Activated CD8-positive, alpha-beta memory T cell treated with anti-CD3 and anti-CD28 coated beads for 36 hours (primary cell): ENCODE measurements at regions not wholly inside any gene's neighbourhood (a gene's known extent, or its start where the extent isn't known, plus 50 kb on each side); places are given as distances from the start of the nearest gene placed in this dataset.
"Not testable (repeated sequence)": the region's sequence is repeated elsewhere in the genome, so short reads cannot be mapped to it uniquely, and the experiment has no call there.

Source experiments
- CTCF ChIA-PET: fragments of 350-600 bp; sonication (Branson Sonifier 250); formaldehyde crosslinking; loops from one replicate; lab custom pipeline; 2021; ENCODE audit warnings: antibody characterized with exemption; lab: Charles Lee
- POLR2A ChIA-PET: fragments of 350-600 bp; sonication (Branson Sonifier 250); formaldehyde crosslinking; loops from one replicate; lab custom pipeline; 2021; ENCODE audit warnings: antibody characterized with exemption; lab: Charles Lee

DNA sequence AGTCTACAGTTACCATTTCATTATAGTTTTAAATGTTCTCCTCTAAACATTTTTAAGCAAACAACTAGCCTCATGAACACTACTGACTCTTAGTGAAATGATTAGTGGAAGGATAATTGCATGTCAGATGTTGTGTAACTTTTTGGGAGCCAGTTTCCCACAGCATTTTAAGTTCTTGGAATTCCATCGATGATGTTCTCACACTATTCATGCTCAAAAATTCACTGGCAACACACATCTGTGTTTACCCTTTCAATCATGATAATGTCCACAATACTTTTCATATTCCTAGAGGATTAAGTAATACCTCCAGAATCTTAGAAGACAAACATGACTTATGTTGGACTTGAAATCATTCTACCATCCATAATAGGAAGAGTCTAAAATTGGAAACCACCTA, 678.1 kb upstream of the ID4 start:
- ChIA-PET POLR2A (no interaction called here), CTCF (no interaction called here)

DNA sequence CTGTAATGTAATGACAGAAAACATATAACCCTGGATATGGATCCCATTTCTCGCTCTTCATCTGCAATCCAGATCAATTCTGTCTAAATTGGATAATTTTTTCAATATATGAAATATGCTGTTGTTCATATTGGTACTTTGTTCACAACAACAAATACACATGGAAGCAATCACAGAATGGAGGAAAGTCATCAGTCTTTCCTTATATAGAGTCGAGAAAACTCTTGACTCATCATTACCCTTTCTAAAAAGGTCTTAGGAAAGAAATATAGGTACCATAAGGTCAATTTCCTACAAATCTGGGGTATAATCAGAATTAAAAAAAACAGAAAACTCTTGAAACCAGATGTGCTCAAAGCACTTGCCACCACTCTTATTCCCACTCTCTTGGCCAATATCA, 677.6 kb upstream of the ID4 start:
- ChIA-PET POLR2A (no interaction called here), CTCF (no interaction called here)

DNA sequence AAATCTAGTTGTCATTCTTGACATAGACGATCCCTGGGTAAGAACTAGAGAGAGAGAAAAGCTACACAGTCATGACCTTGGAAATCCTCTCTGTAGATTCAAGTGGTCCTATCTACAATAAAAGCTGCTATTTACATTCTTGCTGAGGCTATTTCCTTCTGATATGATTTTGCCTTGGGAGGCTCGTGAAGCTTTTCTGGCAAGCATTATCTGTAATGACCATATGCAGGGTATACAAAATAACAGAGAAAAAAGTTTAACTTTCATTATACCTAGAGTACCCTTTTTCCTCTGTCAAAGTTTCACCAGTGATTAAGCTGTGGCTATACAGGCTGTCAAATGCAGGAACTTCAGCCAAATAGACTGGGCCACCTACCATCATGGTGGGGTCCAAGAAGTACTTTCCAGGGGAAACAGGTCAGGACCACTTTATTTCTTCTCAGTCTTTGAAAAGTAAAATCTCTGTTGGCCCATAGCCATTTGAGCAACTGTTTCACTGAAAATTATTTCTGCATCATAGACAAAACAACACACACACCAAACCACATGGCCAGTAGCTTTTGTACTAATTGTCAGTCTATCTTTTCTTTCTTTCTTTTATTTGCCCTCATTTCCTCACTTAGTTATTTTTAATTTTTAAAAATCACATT, 677.0 kb upstream of the ID4 start:
- POLR2A ChIA-PET, result no interaction called here
- CTCF ChIA-PET, result no interaction called here

DNA sequence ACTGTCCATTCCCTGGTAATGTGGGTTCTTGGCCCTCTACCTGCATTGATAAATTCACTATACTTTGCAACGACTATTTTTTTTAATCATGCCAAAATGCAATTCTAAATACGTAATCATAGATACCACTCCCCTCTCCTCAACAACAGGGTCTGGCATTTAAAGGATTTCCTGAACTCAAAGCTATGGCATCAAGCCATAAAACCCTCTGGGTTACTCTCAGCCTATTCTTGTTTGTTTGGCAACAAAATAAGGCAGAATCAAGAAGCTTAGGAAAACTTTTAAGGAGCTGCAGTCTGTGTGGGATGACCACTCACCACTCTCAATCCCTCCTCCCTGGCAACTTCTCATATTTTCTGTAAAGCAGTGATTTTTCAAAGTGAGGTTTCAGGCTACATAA, 669.9 kb upstream of the ID4 start:
- POLR2A ChIA-PET, result no interaction called here
- CTCF ChIA-PET, result no interaction called here

DNA sequence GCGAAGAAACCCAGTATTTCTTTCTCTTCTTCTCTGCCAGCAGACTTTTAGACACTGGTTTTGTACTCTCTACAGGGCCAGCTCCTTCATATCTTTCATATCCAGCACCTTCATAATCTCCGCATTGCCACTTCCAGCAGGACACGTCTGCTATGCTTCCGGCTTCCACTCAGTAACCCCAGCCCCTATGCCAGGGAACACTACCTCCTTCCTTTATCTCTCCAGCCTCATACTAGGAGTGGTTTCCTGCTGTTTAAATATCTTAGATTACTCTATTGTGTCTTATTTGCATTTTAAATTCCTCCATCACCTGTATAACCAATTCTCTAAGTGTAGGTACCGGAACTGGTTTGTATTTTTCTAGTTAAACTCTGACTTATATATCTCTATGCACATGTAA, 667.8 kb upstream of the ID4 start:
- ChIA-PET POLR2A (no interaction called here), CTCF (no interaction called here)

DNA sequence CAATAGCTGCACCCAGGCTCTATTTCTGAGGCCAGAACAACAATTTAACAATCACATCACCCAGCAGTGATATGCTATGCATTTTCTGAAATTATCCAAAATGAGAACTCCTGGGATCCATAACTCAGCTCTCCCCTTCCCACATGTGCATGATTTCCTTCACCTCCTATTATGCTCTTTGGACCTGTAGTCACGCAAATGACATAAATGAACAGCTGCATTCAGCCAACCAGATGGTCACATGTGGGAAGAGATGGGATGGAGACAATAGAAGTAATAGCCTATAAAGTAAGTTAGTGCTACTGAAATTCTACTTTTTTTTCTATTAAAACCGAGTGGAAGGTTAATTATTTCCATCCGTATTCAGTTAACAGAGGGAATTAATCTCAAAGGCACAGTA, 662.1 kb upstream of the ID4 start:
- CTCF ChIA-PET, result no interaction called here

DNA sequence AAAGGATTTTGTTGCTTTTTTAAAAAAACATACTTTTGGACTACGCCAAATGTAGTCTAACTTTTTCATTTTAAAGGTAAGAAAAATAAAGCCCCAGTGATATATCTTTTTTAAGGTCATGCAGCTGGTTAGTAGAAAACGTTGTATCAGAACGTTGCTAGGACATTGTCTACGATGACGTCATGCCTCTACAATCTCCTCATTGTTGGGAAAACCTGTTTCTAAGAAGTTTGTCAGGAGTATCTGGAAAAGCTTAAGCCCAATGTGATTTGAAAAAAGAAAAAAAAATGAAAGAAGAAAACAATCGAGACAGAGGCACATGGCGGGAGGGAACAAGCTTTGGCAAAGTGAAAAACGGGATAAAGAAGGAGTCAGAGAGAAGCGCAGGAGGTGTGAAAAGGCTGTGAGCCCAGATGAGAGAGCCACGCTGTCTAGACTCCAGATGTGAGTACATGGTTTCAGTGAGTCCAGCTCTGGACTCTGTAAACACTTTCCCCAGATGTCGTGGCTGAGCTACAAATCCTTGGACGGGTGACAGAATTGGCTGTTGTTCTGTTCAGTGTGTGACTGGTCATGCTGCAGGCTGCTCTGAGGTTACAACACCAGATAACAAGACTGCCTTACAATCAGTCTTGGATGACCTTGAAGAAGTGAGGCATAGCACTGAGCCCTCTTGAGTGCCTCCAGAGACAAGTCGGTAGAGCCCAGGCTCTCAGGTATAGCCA, 656.7 kb upstream of the ID4 start:
- POLR2A ChIA-PET, result no interaction called here
- CTCF ChIA-PET, result no interaction called here

More for the DNA sequence above, 662.1 kb upstream of the ID4 start:
- POLR2A ChIA-PET, result no interaction called here

DNA sequence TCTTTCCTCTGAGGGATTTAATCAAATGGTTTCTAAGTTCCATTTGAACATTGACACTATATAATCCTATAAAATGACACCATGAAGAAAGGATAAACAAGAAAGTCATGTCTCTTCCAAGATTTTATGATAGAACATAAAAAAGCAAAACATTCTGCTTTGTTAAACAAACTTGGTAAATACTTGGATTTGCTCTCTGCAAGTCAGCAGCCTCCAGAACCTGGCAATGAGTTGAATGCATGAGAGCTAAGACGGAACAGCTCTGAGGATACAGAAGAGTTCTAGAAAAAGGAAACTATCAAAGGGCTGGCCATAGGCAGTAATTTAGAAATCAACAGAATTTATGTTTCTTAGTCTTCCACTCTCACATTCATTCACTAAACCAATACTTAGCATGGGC, 656.0 kb upstream of the ID4 start:
- ChIA-PET POLR2A (no interaction called here), CTCF (no interaction called here)

DNA sequence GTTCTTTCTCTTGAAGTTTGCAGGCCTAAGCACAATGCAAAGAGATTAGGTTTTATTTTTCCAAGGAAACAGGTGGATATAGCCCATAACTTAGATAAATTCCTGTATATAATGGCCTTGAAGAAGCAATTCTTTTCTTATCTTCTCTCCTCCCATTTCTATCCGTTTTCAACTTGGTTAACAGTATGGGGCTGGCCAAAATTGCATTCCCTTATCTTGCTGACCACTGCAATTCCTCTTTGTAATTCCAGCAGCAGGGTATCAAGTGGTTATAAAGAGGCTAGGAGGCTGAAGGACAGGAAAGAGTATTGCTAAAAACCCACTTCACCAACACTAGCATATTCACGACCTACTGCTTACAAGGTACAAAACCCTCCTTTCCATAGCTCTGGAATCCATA, 643.5 kb upstream of the ID4 start:
- POLR2A ChIA-PET, result no interaction called here
- CTCF ChIA-PET, result no interaction called here

DNA sequence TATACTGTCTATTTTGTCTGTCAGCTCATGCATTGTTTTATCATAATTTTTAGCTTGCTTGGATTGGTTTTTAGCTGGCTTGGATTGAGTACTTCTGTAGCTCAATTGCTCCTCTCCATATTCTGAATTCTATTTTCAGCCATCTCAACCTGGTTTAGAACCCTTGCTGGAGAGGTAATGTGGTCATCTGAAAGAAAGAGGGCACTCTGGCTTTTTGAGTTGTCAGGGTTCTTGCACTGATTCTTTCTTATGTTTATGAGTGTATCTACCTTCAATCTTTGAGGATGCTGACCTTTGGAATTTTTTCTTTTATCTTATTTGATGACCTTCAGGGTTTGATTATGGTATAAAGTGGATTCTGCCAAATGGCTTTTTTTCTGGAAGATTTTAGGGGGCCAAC, 632.7 kb upstream of the ID4 start:
- ChIA-PET POLR2A (no interaction called here), CTCF (no interaction called here)

DNA sequence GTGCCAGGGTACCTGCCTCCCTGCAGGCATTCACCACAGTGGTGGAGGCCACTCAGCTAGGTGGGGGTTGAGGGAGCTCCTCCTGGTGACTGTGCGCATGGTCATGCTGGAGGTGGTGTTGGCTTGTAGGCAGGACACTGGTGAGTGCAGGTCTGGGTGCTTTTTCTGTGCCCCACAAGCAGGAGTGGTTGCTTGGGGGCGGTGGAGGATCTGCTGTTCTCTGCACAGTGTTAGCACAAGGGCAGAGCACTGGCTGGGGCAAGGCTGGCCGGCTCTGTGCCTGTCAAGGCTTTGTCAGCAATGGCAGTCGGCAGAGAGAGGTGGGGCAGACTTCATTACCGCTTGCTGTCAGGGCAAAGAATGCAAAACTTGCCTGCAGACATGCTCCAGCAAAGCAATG, 632.1 kb upstream of the ID4 start:
- ChIA-PET POLR2A (no interaction called here), CTCF (no interaction called here)

DNA sequence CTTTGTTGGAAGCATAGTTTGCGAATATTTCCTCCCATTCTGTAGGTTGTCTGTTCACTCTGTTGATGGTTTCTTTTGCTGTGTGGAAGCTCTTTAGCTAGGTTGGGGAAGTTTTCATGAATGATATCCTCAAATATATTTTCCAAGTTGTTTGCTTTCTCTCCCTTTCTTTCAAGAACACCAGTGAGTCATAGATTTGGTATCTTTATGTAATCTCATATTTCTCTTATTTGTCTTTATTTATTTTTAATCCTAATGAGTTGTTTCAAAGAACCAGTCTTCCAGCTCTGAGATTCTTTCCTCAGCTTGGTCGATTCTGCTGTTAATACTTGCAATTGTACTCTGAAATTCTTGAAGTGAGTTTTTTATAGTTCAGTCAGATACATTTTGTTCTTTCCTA, 628.0 kb upstream of the ID4 start:
- ChIA-PET CTCF (no interaction called here), POLR2A (no interaction called here)

DNA sequence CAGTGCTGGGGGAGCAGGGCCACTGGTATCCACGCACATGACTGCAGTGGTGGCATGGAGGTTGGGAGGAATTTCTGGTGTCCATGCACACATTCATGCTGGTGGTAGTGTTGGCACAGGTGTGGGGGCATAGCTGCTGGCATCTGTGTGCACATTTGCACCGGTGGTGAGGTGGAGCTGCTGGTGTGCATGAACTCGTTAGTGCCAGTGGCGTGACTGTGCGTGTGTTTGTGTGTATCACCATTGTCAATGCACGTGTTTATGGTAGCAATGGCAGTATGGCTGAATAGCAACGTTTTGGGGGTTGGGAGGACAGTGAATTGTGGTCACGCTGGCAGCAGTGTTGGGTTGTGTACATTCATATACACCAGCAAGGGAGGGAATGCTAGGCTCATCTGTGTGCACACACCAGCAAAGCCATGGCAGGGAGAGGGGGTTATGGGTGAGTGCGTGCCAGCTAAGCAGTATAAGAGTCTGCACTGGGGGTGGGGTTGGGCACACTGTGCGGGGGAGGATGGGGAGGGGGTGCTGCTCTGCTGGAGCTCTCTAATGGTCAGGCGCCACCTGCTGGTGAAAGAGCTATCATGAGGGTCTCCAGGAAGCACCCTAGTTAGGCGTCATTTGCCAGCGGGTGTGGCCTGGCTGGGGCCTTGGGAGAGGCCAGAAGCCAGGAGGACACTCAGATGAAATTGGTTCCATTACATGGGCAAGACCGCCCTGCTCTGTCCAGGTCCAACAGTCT, 626.1 kb upstream of the ID4 start:
- CTCF ChIA-PET, result interaction anchor here (0.6 kb wide), 1 partner anchor 17 kb away, joined by 3 read pairs; no protein-coding TSS in a partner anchor
- POLR2A ChIA-PET, result no interaction called here

DNA sequence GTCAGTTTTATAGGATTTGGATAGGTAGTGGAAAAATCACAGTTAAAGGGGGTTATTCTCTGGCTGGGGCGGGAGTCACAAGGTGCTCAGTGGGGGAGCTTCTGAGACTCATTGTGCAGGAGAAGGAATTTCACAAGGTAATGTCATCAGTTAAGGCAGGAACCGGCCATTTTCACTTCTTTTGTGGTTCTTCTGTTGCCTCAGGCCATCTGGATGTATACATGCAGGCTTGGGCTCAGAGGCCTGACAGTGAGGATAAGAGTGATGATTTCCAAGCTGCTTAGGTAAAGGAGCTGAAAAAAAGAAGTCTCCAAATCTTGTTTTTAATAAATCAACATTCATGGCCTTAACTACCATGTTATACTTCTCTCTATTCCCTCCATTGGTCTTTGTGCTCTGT, 622.9 kb upstream of the ID4 start:
- POLR2A ChIA-PET, result no interaction called here
- CTCF ChIA-PET, result no interaction called here

DNA sequence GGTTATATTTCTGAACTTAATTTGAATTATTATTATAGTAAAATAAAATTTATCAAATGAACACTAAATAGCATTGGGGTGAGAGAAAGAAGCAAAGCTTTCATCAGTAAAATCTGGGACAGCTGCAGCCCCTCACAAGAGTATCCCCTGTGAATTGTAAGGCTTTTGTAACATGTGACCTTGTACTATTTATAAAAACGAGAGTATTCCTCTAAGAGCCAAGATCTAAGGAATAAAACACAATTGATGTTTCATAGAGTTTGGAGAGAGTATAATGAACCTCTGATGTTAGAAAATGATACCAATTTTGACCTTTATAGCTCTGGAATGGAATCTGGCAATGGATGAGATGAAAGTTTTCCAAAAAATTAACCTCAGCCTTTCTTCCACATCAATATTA, 617.2 kb upstream of the ID4 start:
- CTCF ChIA-PET, result no interaction called here
- POLR2A ChIA-PET, result no interaction called here

DNA sequence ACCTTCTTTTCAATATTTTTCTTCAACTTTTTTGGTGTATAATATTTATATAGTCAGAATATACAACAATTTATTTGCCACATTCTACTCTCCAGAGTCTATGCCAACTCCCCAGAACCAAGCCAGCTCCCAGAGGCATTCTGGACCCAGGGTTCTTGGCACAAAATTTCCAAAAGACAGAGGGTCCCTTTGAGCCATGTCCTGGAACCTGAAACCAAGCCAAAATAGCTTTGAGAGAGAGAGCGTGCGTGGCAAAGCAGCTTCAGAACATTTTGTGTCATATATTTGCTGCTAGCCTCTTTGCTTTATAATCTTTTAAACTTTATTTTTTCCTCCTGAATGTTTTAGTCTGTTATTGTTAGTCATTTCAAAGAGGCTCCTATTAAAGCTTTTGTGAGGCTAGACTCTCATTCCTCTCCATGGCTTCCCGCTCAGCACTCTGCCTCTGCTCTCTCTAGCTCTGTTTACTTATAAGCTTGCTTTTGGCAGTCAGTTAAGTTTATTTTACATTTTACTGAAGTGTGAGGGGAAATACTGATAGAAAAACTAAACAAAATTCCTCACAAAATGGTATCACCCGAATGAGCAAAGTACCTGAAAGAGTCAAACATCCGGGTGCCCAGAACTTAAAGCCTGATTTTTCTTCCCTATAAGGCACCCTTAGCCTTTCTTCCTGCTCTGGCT, 605.1 kb upstream of the ID4 start:
- POLR2A ChIA-PET, result no interaction called here
- CTCF ChIA-PET, result no interaction called here

DNA sequence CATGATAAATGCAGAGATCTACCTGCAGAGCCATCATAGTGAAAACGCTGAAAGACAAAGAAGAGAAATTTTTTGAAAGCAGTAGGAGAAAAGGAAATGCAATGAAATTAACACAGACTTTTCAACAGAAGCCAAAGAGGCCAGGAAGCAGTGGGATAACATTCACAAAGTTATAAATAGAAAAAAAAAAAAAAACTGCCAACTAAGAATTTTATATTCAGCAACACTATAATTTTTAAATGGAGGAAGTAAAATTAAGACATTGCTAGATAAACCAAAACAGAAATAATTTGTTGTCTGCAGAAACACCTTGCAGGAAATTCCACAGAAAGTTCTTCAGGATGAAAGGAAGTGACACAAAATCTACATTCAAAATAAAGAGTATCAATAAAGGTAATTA, 591.5 kb upstream of the ID4 start:
- POLR2A ChIA-PET, result no interaction called here

DNA sequence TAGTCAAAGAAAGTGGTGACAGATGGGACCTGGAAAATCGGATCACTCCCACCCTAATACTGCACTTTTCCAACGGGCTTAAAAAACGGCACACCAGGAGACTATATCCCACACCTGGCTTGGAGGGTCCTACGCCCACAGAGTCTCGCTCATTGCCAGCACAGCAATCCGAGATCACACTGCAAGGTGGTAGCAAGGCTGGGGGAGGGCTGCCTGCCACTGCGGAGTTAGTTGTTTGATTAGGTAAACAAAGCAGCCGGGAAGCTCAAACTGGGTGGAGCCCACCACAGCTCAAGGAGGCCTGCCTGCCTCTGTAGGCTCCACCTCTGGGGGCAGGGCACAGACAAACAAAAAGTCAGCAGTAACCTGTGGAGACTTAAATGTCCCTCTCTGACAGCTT, 590.0 kb upstream of the ID4 start:
- POLR2A ChIA-PET, CTCF ChIA-PET: not testable (repeated sequence)

More for the DNA sequence above, 591.5 kb upstream of the ID4 start:
- CTCF ChIA-PET, result interaction anchor here (0.6 kb wide), 1 partner anchor 668 kb away, joined by 3 read pairs; no protein-coding TSS in a partner anchor

DNA sequence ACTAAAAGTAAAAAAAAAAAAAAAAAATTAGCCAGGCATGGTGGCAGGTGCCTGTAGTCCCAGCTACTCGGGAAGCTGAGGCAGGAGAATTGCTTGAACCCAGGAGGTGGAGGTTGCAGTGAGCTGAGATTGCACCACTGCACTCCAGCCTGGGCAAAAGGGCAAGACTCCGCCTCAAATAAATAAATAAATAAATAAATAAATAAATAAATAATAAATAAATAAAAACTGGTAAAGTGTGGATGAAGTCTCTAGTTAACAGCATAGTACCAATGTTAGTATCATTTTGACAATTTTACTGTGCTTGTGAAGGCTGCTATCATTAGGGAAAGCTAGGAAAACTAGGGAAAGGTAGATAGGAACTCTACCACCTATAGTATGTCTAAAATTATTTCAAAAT, 581.0 kb upstream of the ID4 start:
- POLR2A ChIA-PET, result interaction anchor here (0.7 kb wide), 1 partner anchor 332 kb away, joined by 4 read pairs; no protein-coding TSS in a partner anchor
- CTCF ChIA-PET, result not testable (repeated sequence)

DNA sequence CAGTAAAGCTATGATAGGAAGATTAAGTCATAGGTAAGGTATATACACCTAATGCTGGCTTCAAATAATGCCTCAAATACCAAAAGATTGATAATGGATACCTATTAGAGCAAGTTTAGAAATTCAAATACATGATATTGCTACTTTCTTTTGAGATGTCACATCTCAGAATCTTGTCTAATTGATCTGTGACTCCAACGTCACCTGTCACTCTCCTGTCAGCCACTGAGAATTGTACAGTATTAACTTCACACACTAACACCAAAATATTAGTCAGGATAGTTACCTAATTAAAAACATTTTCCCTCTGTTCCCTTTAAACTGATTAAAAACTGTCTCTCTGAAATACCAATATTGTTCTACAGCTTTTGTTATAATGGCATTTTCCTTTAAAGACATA, 575.5 kb upstream of the ID4 start:
- ChIA-PET CTCF (no interaction called here), POLR2A (no interaction called here)
